OCI-LY7 (cell line): ENCODE measurements at regions not wholly inside any gene's neighbourhood (a gene's known extent, or its start where the extent isn't known, plus 50 kb on each side); places are given as distances from the start of the nearest gene placed in this dataset.

Source experiments
- BruUV-seq: library from RNA; stranded (reverse); fragments of 400-500 nt; replicated peaks from 2 replicates; lab custom pipeline; 2021; lab: Mats Ljungman, UMichigan
- CTCF ChIA-PET: fragments of 300-600 bp; sonication (Branson Sonifier 250); formaldehyde crosslinking; loops from one replicate; lab custom pipeline; 2022; ENCODE audit warnings: antibody characterized with exemption; ENCODE audit not compliant: unreplicated experiment; lab: Charles Lee
- POLR2A ChIA-PET: fragments of 300-600 bp; sonication (Branson Sonifier 250); formaldehyde crosslinking; loops from one replicate; lab custom pipeline; 2022; ENCODE audit warnings: antibody characterized with exemption; lab: Charles Lee
- DNase-seq: peaks from one replicate; pipeline ENCODE4 v3.0.0-alpha.2; 2015; ENCODE audit warnings: low spot score
- H2AFZ ChIP-seq: fragments of 200-600 bp; sonication (generic), shearing (Covaris generic); 2 replicates; pipeline ENCODE4 v1.6.1; 2014; ENCODE audit warnings: mild to moderate bottlenecking, antibody characterized with exemption, low read length, moderate library complexity
- H3K27ac ChIP-seq: fragments of 200-600 bp; sonication (generic); 2 replicates; pipeline ENCODE4 v1.5.1; 2014; ENCODE audit warnings: mixed run types, low read depth, mild to moderate bottlenecking, moderate library complexity, low read length, inconsistent platforms; ENCODE audit not compliant: poor library complexity, severe bottlenecking
- H3K36me3 ChIP-seq: fragments of 200-600 bp; sonication (generic); 2 replicates; pipeline ENCODE4 v1.6.1; 2014; ENCODE audit warnings: mild to moderate bottlenecking, antibody characterized with exemption, low read length, moderate library complexity, mixed read lengths; ENCODE audit not compliant: insufficient read depth
- H3K4me1 ChIP-seq: fragments of 200-600 bp; sonication (generic); 2 replicates; pipeline ENCODE4 v1.5.1; 2014; ENCODE audit warnings: mild to moderate bottlenecking, low read length; ENCODE audit not compliant: insufficient read depth, poor library complexity, severe bottlenecking
- H3K4me2 ChIP-seq: fragments of 200-600 bp; sonication (generic); 2 replicates; pipeline ENCODE4 v1.6.1; 2014; ENCODE audit warnings: mild to moderate bottlenecking, low read length
- H3K4me3 ChIP-seq: fragments of 200-600 bp; sonication (generic); 2 replicates; pipeline ENCODE4 v1.5.1; 2014; ENCODE audit warnings: mild to moderate bottlenecking, low read depth, low read length; ENCODE audit not compliant: poor library complexity, severe bottlenecking
- H3K79me2 ChIP-seq: fragments of 200-600 bp; sonication (generic); 2 replicates; pipeline ENCODE4 v1.6.1; 2016; ENCODE audit warnings: low read depth, mild to moderate bottlenecking, low read length, moderate library complexity, mixed read lengths; ENCODE audit not compliant: insufficient read depth
- H3K9me2 ChIP-seq: fragments of 200-600 bp; sonication (generic); 2 replicates; pipeline ENCODE4 v1.6.1; 2016; ENCODE audit warnings: mild to moderate bottlenecking, low read length, mixed read lengths; ENCODE audit not compliant: insufficient read depth
- H3K9me3 ChIP-seq: fragments of 200-600 bp; sonication (generic); 2 replicates; pipeline ENCODE4 v1.6.1; 2014; ENCODE audit warnings: mild to moderate bottlenecking, mixed run types, low read length, mixed read lengths
- H4K20me1 ChIP-seq: fragments of 200-600 bp; sonication (generic); 2 replicates; pipeline ENCODE4 v1.6.1; 2014; ENCODE audit warnings: mild to moderate bottlenecking, antibody characterized with exemption, low read length, moderate library complexity, mixed read lengths; ENCODE audit not compliant: insufficient read depth
- EZH2phosphoT487 ChIP-seq: fragments of 200-600 bp; sonication (generic); IDR thresholded peaks from 2 replicates; pipeline ENCODE4 v1.6.1; 2018; ENCODE audit warnings: low read depth, borderline replicate concordance, mild to moderate bottlenecking, mixed run types, antibody characterized with exemption, low read length, moderate library complexity, mixed read lengths
- intact Hi-C: fragments of 100-400 bp; cut with micrococcal nuclease; formaldehyde crosslinking; loops from one replicate; pipeline ENCODE4 v1.10.0; 2022; ENCODE audit not compliant: unreplicated experiment
- TF ChIP-seq, protein P1 (sequence below): fragments of 200-600 bp; sonication (generic); conservative IDR thresholded peaks from 2 replicates; pipeline ENCODE4 v1.5.1; 2014; ENCODE audit warnings: mild to moderate bottlenecking, antibody characterized with exemption, low read length, moderate library complexity, mixed read lengths

DNA sequence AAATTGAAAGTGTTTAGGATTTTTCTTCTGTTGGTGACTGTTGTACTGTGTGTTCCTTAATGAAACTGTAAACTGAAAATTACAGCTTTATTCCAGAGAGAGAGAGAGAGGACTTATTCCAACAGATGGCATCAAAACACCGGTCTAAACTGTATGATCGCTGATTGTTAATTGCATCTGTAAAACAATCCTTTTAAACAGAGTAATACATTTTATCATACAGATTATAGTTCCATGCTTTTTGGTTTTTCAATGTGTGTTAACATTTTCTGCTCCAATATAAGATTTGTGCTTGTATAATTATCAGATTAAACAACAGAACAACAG lies 289.7 kb upstream of the DNAJC19 start:
- ChIA-PET CTCF (no interaction called here), POLR2A (no interaction called here)
- Histone ChIP-seq H3K79me2 (no peaks in the 10 kb centered on the region), H3K9me3 (no peaks in the 10 kb centered on the region), H3K9me2 (no peaks in the 10 kb centered on the region), H3K4me1 (no peaks in the 10 kb centered on the region), H2AFZ (no peak overlapping the region), H4K20me1 (no peaks in the 10 kb centered on the region), H3K4me3 (no peak overlapping the region), H3K4me2 (no peak overlapping the region), H3K36me3 (no peaks in the 10 kb centered on the region), H3K27ac (no peak overlapping the region)
- intact Hi-C loops = loop anchor here (2.0 to 5.0 kb wide), 2 partner anchors 177 to 474 kb away; no protein-coding TSS in a partner anchor
- no peak for TF ChIP-seq EZH2phosphoT487
- TF ChIP-seq, protein P1, sequence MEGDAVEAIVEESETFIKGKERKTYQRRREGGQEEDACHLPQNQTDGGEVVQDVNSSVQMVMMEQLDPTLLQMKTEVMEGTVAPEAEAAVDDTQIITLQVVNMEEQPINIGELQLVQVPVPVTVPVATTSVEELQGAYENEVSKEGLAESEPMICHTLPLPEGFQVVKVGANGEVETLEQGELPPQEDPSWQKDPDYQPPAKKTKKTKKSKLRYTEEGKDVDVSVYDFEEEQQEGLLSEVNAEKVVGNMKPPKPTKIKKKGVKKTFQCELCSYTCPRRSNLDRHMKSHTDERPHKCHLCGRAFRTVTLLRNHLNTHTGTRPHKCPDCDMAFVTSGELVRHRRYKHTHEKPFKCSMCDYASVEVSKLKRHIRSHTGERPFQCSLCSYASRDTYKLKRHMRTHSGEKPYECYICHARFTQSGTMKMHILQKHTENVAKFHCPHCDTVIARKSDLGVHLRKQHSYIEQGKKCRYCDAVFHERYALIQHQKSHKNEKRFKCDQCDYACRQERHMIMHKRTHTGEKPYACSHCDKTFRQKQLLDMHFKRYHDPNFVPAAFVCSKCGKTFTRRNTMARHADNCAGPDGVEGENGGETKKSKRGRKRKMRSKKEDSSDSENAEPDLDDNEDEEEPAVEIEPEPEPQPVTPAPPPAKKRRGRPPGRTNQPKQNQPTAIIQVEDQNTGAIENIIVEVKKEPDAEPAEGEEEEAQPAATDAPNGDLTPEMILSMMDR = no peak
- BruUV-seq = no TSS peak
- DNase-seq = no peak

DNA sequence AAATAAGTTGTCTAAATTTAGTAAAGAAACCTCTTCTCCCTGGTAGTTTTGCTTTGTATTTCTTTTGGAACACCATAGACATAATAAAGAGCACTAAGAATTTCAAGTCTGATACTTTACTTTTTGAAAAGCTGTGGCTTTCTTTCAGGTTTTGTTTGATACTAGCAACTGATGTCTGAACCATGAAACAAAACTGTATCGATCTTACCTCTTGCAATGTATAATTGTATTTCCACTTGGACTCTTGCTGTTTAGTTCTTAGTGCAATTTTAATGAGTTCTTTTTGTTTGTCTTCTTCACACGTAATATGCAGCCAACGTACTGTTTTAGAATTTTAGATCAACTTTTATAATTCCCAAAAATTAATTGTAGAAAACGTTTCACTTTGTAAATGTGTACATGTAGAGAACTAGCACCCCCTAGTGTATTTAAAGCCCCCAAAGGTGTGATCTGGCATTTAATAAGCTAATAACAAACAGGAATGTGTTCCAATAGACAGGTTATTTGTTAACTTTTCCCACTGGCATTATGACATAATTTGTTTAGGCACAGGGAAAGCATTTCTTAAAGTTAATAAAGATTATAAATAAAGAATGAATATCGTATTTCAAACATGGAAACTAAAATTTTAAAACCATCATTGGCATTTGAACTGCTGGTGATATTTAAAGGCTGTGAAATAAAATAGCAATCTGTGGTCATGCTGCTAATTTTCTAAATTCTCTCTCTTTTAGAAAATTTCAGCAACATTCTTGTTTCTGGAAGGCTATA lies 289.1 kb upstream of the DNAJC19 start:
- DNase-seq = peak; percentile 25
- TF ChIP-seq EZH2phosphoT487 = no peak
- TF ChIP-seq, protein P1 = peak; percentile 82
- Histone ChIP-seq H3K9me2 (no peaks in the 10 kb centered on the region), H3K9me3 (no peaks in the 10 kb centered on the region), H3K36me3 (no peaks in the 10 kb centered on the region), H3K4me1 (no peaks in the 10 kb centered on the region), H3K4me3 (no peak overlapping the region), H3K79me2 (no peaks in the 10 kb centered on the region), H3K27ac (no peak overlapping the region), H4K20me1 (no peaks in the 10 kb centered on the region), H3K4me2 (no peak overlapping the region), H2AFZ (no peak overlapping the region)
- CTCF ChIA-PET = no interaction called here
- POLR2A ChIA-PET = no interaction called here
- intact Hi-C loops = loop anchor here (2.0 to 5.0 kb wide), 2 partner anchors 176 to 474 kb away; no protein-coding TSS in a partner anchor
- no TSS peak for BruUV-seq

DNA sequence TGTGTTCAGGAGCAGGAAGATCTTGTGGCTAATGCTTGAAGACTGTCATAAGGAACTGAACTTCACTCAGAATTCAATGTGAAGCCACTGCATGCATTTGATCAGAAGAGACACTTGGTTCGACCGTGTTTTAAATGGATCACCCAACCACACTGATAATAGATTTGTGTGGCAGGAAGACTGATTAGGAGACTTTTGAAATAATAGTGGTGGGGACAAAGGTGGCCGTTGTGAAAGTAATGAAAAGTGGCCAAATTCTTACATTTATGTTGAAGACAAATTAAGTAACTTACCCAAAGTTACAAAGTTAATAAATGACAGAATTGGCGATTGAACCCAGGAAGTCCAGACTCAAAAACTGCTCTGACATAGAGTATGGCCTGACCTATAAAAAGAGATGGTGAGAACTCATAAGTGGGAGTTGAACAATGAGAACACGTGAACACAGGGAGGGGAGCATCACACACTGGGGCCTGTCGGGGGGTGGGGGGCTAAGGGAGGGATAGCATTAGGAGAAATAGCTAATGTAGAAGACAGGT lies 286.9 kb upstream of the DNAJC19 start:
- Histone ChIP-seq H3K79me2 (no peaks in the 10 kb centered on the region), H3K36me3 (no peaks in the 10 kb centered on the region), H4K20me1 (no peaks in the 10 kb centered on the region), H2AFZ (no peak overlapping the region), H3K9me2 (no peaks in the 10 kb centered on the region), H3K27ac (no peak overlapping the region), H3K4me1 (no peaks in the 10 kb centered on the region), H3K9me3 (no peaks in the 10 kb centered on the region), H3K4me3 (no peak overlapping the region), H3K4me2 (no peak overlapping the region)
- ChIA-PET CTCF (no interaction called here), POLR2A (interaction anchor here (0.6 to 1.1 kb wide), 3 partner anchors 18 to 1392 kb away, joined by 3 to 5 read pairs (median 3); no protein-coding TSS in a partner anchor)
- TF ChIP-seq EZH2phosphoT487 = no peak
- TF ChIP-seq, protein P1 = no peak
- DNase-seq = no peak
- intact Hi-C loops = loop anchor here (5.0 kb wide), 1 partner anchor 174 kb away; no protein-coding TSS in a partner anchor
- BruUV-seq = no TSS peak
